ENCODE measurements at regions not wholly inside any gene's neighbourhood (a gene's known extent, or its start where the extent isn't known, plus 50 kb on each side); places are given as distances from the start of the nearest gene placed in this dataset.

DNA sequence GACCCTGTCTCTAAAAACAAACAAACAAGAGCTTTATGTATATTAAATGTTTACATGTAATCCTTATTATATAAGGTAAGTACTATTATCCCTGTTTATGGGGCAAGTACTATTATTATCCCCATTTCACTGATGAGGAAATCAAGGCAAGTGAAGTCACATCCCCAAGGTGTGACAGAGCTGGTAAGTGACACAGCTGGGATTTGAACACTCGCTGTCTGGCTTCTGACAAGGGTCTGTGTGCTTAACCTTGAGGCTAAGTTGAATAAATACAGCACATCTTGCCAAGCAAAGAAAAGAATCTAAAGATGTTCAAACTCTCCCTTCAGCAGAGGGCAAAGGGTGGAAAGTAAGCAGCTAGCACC is 167.9 kb upstream of the IRF2BP2 start:
- DNase-seq (ENCODE audit: low read depth): no peak
- no peak overlapping the region for H3K4me3 ChIP-seq (ENCODE audit: low read length)
- TF ChIP-seq, protein P1, sequence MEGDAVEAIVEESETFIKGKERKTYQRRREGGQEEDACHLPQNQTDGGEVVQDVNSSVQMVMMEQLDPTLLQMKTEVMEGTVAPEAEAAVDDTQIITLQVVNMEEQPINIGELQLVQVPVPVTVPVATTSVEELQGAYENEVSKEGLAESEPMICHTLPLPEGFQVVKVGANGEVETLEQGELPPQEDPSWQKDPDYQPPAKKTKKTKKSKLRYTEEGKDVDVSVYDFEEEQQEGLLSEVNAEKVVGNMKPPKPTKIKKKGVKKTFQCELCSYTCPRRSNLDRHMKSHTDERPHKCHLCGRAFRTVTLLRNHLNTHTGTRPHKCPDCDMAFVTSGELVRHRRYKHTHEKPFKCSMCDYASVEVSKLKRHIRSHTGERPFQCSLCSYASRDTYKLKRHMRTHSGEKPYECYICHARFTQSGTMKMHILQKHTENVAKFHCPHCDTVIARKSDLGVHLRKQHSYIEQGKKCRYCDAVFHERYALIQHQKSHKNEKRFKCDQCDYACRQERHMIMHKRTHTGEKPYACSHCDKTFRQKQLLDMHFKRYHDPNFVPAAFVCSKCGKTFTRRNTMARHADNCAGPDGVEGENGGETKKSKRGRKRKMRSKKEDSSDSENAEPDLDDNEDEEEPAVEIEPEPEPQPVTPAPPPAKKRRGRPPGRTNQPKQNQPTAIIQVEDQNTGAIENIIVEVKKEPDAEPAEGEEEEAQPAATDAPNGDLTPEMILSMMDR (conservative IDR thresholded peaks at IDR 0.05; ENCODE audit: low read length): no peak

DNA sequence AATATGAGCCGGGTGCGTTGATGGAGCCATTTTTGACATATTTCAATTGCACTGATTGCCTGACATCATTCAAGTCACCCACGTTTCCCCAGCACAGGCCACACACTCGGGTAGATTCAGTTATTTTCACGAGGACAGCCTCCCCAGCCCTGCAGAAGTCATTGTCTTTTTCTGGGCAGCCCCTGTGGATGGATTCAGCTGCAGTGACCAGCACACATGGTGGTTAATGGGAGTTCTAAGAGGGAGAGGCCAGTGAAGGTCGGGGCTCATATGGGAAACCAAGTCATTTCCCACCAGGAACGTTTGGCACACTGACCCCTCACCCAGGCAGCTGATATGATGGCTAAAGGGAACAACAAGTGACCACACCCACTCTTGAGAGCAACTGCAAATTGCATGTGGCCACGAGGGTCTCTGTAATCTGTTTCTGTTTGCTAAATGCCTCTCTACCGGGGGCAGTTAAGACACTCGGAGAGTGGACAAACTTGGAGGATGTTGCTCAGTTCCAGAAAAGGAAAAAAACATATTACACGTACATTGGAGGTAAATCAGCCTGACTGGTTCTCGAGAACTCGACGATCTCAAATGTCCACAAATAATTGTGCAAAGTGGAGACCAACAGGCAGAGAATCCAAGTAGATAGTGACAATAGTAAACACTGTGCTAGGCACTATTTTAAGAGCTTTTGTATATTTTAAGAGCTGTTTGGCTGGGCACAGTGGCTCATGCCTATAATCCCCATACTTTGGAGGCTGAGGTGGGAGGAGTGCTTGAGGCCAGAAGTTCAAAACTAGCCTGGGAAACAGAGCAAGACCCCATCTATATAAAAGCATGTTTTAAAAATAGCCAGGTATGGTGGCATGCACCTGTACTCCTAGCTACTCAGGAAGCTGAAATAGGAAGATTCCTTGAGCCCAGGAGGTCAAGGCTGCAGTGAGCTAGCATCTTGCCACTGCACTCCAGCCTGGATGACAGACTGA is 167.2 kb upstream of the IRF2BP2 start:
- TF ChIP-seq, protein P1 (conservative IDR thresholded peaks at IDR 0.05; ENCODE audit: low read length): no peak
- H3K4me3 ChIP-seq (ENCODE audit: low read length): no peak overlapping the region
- no peak for DNase-seq (ENCODE audit: low read depth)

DNA sequence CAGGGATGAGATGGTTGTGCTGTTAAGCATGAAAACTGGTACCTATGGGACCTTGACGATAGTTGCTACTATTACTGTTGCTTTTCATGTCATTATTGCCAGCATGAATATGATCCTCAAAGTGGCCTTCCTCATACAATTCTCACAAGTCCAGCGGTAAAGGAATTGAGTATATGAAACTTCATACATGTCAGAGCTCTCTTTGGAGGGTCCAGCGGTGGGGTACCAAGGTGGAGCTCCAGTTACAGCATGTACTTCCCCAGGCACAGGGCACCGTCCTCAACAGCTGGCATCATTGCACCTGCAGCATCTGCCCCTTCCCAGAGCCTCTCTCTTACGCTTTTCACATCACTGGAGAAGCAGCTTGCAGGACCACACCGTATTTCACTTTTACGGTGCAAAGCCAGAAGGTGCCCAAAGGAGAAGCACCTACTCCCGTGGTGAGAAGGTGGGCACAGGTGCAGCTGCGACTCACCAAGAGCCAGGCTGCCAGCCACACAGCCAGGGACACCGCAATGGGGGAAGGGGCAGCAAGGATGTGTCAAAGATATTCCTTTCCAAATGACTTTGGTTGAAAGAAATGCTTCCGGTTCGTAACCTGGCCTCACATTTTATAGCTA is 166.4 kb upstream of the IRF2BP2 start:
- H3K4me3 ChIP-seq (ENCODE audit: low read length): no peak overlapping the region
- TF ChIP-seq, protein P1 (conservative IDR thresholded peaks at IDR 0.05; ENCODE audit: low read length): no peak
- DNase-seq (ENCODE audit: low read depth): no peak

DNA sequence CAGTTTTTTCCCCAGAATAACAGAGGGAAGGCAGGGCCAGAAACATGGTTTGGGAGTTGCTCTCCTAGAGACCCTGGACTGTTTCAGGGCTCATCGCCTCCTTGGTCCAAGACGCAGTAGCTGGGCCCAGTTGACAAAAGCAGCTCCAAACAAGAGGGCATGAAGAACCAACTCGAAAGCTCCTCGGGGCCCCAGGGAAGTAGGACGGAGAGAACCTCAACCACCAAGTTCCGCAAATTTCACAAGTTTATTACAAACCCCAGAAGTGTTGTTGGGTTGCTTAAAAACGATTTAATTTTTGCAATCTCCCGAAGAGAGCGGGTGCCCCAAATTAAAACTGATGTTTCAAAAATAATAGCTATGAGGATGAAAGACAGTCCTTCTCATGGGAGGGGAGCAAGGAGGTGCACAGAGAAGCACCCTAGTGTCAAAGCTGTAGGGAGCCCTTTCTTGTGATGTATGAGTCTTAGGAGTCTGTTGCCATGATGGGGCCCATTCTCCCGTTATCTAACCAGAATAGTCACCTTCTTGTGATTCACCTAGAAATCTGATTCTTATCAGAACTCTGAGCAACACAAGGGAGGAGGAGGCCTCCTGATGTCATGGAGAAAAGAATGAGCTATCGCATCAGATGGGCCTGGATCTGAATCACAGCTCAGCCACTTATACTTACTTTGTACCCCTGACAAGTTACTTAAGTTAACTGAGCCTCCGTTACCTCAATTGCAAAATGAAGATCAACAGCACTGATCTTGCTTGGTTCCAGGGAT is 165.7 kb upstream of the IRF2BP2 start:
- H3K4me3 ChIP-seq (ENCODE audit: low read length): no peak overlapping the region
- TF ChIP-seq, protein P1 (conservative IDR thresholded peaks at IDR 0.05; ENCODE audit: low read length): no peak
- DNase-seq (ENCODE audit: low read depth): no peak

DNA sequence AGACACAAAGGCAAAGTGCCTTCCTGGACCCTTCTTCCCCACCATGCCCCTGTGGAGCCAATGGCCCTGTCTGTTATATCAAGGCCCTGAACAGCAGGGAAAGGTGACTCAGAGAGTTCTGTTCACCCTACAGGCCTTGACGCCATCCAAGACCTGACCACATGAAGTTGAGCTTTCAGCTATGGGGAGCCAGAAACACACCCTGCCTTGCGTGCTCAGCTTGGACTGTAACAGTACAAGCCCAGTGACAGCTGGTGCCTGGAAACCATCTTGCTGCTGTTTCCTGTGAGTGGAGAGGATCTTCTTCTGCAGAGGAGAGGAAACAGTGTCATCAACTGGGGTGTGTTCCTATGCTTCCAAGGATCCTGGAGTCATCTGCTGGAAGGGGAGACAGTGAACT is 165.0 kb upstream of the IRF2BP2 start:
- DNase-seq (ENCODE audit: low read depth): no peak
- TF ChIP-seq, protein P1 (conservative IDR thresholded peaks at IDR 0.05; ENCODE audit: low read length): no peak
- H3K4me3 ChIP-seq (ENCODE audit: low read length): no peak overlapping the region

DNA sequence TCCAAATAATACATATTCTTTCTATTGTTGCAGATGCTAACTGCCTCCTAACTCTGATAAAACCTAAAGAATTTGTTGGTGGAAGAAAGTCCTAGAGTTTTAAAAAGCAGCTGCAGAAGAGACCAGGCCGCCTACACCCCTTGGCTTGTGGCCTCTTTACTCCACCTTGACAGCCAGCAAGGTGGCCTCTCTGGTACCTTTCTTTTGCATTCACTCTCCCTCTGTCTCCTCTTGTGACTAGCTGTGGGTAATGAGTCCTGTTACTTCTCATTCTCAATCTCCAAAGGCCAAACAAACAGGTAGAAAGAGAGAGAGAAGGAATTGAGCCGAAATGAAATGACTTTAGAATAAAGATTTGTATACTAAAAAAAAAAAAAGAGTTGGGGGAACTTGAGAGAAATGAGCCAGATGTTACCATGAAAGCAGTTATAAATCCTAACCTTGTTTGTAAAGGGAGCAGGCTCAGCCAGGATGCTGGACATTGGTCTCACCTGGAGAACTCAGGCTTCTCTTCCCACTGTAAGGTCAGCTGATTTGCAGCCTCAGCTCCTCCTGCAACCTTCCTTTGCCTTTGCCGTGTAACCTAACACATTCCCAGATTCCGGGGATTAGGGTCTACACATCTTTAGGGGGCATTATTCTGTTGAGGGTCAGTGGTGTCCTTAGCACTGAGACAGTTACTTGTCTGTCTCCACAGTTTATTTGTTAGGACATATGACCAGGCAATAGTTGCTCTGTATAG is 164.1 kb upstream of the IRF2BP2 start:
- TF ChIP-seq, protein P1 (conservative IDR thresholded peaks at IDR 0.05; ENCODE audit: low read length): no peak
- no peak overlapping the region for H3K4me3 ChIP-seq (ENCODE audit: low read length)
- no peak for DNase-seq (ENCODE audit: low read depth)
